Caco-2 (cell line): ENCODE measurements at regions not wholly inside any gene's neighbourhood (a gene's known extent, or its start where the extent isn't known, plus 50 kb on each side); places are given as distances from the start of the nearest gene placed in this dataset.
A peak's percentile ranks its signal among the peaks of the same experiment; 100 is the strongest.

Source experiments
- BruUV-seq: library from RNA; stranded (reverse); fragments of 400-500 nt; replicated peaks from 2 replicates; lab custom pipeline; 2021; lab: Mats Ljungman, UMichigan
- CTCF ChIA-PET: fragments of 300-600 bp; sonication (Branson Sonifier 250); formaldehyde crosslinking; loops from one replicate; lab custom pipeline; 2022; ENCODE audit warnings: antibody characterized with exemption; lab: Charles Lee
- POLR2A ChIA-PET: fragments of 300-600 bp; sonication (Branson Sonifier 250); formaldehyde crosslinking; loops from one replicate; lab custom pipeline; 2022; ENCODE audit warnings: antibody characterized with exemption; lab: Charles Lee
- DNase-seq, 2 experiments: peaks; one replicate each; pipeline versions ENCODE4 v3.0.0 to v3.0.0-alpha.2; 2020 to 2022
- H3K27me3 ChIP-seq: replicated peaks from 2 replicates; pipeline ENCODE4 v1.6.0; 2011; ENCODE audit warnings: low read length; ENCODE audit not compliant: control insufficient read depth, insufficient read depth
- H3K36me3 ChIP-seq: 2 replicates; pipeline ENCODE4 v1.5.1; 2011; ENCODE audit warnings: low read length; ENCODE audit not compliant: control insufficient read depth, insufficient read depth
- H3K4me1 ChIP-seq: fragments of 250-450 bp; sonication (Bioruptor Pico); 2 replicates; pipeline ENCODE4 v1.5.1; 2020; ENCODE audit warnings: mild to moderate bottlenecking
- H3K4me3 ChIP-seq: 2 replicates; pipeline ENCODE4 v1.5.1; 2011; ENCODE audit warnings: low read depth, mild to moderate bottlenecking, control low read depth, low read length
- H3K9me3 ChIP-seq: fragments of 250-450 bp; sonication (Bioruptor Pico); 2 replicates; pipeline ENCODE4 v1.5.1; 2020; ENCODE audit warnings: mild to moderate bottlenecking, moderate library complexity
- H3K27ac Mint-ChIP-seq: one replicate; pipeline ENCODE4 v1.8.0; 2022; ENCODE audit warnings: mixed read lengths; ENCODE audit not compliant: unreplicated experiment
- H3K27me3 Mint-ChIP-seq: one replicate; pipeline ENCODE4 v1.8.0; 2022; ENCODE audit warnings: mixed read lengths; ENCODE audit not compliant: insufficient read depth, unreplicated experiment
- H3K36me3 Mint-ChIP-seq: one replicate; pipeline ENCODE4 v1.8.0; 2022; ENCODE audit warnings: mild to moderate bottlenecking, mixed read lengths; ENCODE audit not compliant: insufficient read depth, unreplicated experiment
- H3K4me1 Mint-ChIP-seq: one replicate; pipeline ENCODE4 v1.8.0; 2022; ENCODE audit warnings: low read depth, mixed read lengths; ENCODE audit not compliant: unreplicated experiment
- H3K4me3 Mint-ChIP-seq: one replicate; pipeline ENCODE4 v1.8.0; 2022; ENCODE audit warnings: mild to moderate bottlenecking, moderate library complexity, mixed read lengths; ENCODE audit not compliant: unreplicated experiment
- H3K9me3 Mint-ChIP-seq: one replicate; pipeline ENCODE4 v1.8.0; 2022; ENCODE audit warnings: mixed read lengths; ENCODE audit not compliant: unreplicated experiment
- intact Hi-C: fragments of 100-400 bp; cut with micrococcal nuclease; formaldehyde crosslinking; loops from one replicate; pipeline ENCODE4 v1.10.0; 2022; ENCODE audit not compliant: unreplicated experiment
- TF ChIP-seq, protein P1 (sequence below), 2 experiments: fragments of 200-600 bp in 1 of 2; IDR thresholded peaks; 1 replicate in 1 of 2; 2 replicates in 1 of 2; pipeline versions ENCODE4 v1.5.1 to v1.8.0; 2011 to 2022; ENCODE audit warnings: antibody characterized with exemption in 1 of 2, control low read depth in 1 of 2, inconsistent platforms in 1 of 2, low read depth in 1 of 2, low read length in 1 of 2, mild to moderate bottlenecking in 1 of 2, moderate library complexity in 1 of 2; ENCODE audit not compliant: insufficient read depth in 1 of 2, severe bottlenecking in 1 of 2, unreplicated experiment in 1 of 2

DNA sequence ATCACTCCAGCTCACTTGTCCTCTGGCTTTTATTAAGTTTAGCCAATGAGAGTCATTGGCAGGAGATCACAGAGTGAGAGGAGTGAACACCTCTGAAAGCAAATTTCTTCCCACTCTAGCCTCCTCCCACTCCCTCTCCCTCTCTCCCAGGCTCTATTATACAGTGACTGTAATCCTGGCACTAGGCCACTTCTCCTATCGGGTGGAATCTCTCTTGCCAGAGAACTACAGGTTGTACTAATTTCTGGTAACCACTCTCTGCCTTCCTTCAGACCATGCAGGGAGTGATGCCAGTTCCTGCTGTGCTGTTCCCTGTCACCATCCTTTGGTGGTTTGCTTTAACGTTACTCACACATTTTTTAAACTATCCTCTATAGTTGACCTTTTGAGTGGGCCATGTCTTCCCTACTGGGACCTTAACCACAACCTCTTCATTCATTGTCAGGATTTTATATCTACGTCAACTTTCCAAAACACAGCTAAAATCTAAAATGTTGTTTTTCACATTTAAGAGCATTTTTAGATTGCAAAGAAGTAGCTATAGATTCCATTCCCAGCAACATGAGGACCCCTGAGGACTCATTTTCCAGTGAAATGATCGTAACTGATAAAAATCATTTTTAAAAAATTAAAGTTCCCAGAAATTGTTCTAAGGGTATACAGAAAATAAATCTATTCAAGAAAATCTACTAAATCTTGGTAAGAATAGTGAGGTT, 217.1 kb downstream of the MREG start:
- no peak overlapping the region for H3K4me3 Mint-ChIP-seq
- Histone ChIP-seq H3K27me3 (no peaks in the 10 kb centered on the region), H3K4me1 (peaks cover 37% of the 10 kb centered on the region), H3K4me3 (no peak overlapping the region), H3K9me3 (peaks cover 6% of the 10 kb centered on the region), H3K36me3 (no peaks in the 10 kb centered on the region)
- peaks cover 14% of the 10 kb centered on the region for H3K9me3 Mint-ChIP-seq
- intact Hi-C loops: no loop called here
- TF ChIP-seq, protein P1, sequence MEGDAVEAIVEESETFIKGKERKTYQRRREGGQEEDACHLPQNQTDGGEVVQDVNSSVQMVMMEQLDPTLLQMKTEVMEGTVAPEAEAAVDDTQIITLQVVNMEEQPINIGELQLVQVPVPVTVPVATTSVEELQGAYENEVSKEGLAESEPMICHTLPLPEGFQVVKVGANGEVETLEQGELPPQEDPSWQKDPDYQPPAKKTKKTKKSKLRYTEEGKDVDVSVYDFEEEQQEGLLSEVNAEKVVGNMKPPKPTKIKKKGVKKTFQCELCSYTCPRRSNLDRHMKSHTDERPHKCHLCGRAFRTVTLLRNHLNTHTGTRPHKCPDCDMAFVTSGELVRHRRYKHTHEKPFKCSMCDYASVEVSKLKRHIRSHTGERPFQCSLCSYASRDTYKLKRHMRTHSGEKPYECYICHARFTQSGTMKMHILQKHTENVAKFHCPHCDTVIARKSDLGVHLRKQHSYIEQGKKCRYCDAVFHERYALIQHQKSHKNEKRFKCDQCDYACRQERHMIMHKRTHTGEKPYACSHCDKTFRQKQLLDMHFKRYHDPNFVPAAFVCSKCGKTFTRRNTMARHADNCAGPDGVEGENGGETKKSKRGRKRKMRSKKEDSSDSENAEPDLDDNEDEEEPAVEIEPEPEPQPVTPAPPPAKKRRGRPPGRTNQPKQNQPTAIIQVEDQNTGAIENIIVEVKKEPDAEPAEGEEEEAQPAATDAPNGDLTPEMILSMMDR (IDR thresholded peaks at IDR 0.05; ENCODE audit: insufficient read depth in 1 of 2, low read depth in 1 of 2, low read length in 1 of 2, severe bottlenecking in 1 of 2, unreplicated experiment in 1 of 2): no peak
- peaks cover 50% of the 10 kb centered on the region for H3K4me1 Mint-ChIP-seq
- ChIA-PET CTCF (no interaction called here), POLR2A (no interaction called here)
- BruUV-seq: no TSS peak
- H3K27me3 Mint-ChIP-seq: no peaks in the 10 kb centered on the region
- peak overlapping the region; percentile 78 for H3K27ac Mint-ChIP-seq
- peaks cover 5% of the 10 kb centered on the region for H3K36me3 Mint-ChIP-seq
- DNase-seq: no peak

DNA sequence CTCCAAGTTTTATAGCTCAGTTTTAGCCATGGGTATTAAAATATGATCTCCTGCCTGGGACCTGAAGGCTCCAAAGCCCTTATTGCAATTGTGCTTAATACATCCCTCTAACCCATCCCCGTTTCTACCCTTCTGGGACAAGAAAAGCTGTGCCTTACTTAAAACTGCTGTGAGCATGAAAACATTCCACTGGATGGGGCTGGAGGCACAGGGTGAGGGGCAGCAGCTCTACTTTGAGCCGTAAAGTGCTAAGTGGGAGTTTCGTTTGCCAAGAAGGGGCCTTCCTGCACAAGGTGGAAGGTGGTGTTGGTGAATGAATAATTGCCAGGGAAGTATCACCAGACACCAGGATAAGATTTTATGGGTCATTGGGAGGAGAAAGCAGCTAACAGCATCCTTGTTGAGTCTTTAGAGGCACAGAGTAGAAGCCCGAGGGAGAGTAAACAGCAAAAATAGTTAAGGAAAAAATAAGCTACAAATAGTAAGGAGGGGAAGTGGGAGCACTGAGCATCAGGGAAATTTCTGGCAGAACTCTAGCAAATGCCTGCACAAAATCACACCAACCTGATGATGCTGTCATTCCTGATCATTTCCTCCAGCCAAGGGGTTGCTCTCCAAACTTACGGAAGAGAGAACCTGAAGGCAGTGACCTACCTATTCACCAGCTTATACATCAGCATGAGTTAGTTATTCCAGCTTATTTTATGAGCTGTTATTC, 218.4 kb downstream of the MREG start:
- peak; percentile 59 to 70 for DNase-seq
- Mint-ChIP-seq H3K27me3 (no peaks in the 10 kb centered on the region), H3K9me3 (peaks cover 1% of the 10 kb centered on the region), H3K36me3 (peaks cover 5% of the 10 kb centered on the region), H3K4me1 (peaks cover 46% of the 10 kb centered on the region), H3K27ac (peak overlapping the region; percentile 81), H3K4me3 (no peak overlapping the region)
- CTCF ChIA-PET: interaction anchor here (0.7 to 1.5 kb wide), 5 partner anchors 33 to 136 kb away, joined by 3 to 7 read pairs (median 3); no protein-coding TSS in a partner anchor
- POLR2A ChIA-PET: no interaction called here
- TF ChIP-seq, protein P1 (IDR thresholded peaks at IDR 0.05; ENCODE audit: insufficient read depth in 1 of 2, low read depth in 1 of 2, low read length in 1 of 2, severe bottlenecking in 1 of 2, unreplicated experiment in 1 of 2): peak; percentile 27 to 31
- Histone ChIP-seq H3K4me1 (peaks cover 41% of the 10 kb centered on the region), H3K4me3 (no peak overlapping the region), H3K27me3 (no peaks in the 10 kb centered on the region), H3K9me3 (no peaks in the 10 kb centered on the region), H3K36me3 (no peaks in the 10 kb centered on the region)
- intact Hi-C loops: loop anchor here (1.0 to 2.0 kb wide), 10 partner anchors 23 to 340 kb away; no protein-coding TSS in a partner anchor
- BruUV-seq: no TSS peak

DNA sequence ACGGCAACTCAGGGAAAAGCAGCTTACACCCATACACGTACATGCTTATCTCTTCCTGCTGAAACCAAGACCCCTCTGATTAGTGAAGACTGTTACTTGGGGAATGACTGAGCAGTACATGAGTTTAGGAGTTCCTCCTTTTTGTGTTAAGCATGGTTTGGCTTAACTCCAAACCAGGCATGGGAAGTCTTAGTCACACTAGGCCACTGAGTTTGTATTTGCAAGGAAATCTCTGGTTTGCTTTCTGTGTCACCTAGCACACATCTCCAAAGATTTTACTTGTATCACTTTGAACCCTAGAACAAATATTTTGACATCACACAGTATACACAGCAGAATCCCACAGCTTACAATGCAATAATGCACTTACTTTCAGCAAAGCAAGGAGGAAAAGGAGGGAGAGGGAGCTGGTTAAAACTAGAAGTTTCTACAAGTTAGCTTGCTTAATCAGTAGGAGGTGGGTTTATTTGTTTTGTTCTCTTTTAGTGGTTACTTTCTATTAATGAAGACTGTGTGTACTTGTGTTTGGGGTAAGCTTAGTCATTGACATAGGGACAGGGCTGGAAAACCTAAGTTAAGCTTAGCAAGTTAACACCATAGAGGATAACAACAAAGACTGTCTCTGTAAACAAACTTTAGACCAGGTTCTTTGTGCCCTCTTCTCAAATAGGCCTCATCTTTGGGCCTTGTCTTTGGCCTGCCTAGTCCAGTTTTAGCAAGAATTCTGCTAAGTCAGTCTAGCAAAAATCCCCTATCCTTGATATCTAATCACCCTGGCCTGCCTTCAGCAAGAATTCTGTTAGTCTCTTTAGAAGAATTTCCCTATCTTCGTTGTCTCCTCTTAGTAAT, 219.4 kb downstream of the MREG start:
- intact Hi-C loops: loop anchor here (1.0 to 2.0 kb wide), 9 partner anchors 22 to 339 kb away; no protein-coding TSS in a partner anchor
- Mint-ChIP-seq H3K27ac (peak overlapping the region; percentile 81), H3K9me3 (no peaks in the 10 kb centered on the region), H3K36me3 (peaks cover 5% of the 10 kb centered on the region), H3K4me3 (no peak overlapping the region), H3K27me3 (no peaks in the 10 kb centered on the region), H3K4me1 (peaks cover 48% of the 10 kb centered on the region)
- H3K9me3 ChIP-seq: no peaks in the 10 kb centered on the region
- no peaks in the 10 kb centered on the region for H3K36me3 ChIP-seq
- H3K4me3 ChIP-seq: no peak overlapping the region
- DNase-seq: peak in 1 of 2 experiments; percentile 62
- ChIA-PET POLR2A (no interaction called here), CTCF (interaction anchor here (0.9 to 1.5 kb wide), 5 partner anchors 34 to 138 kb away, joined by 3 to 7 read pairs (median 5); no protein-coding TSS in a partner anchor)
- H3K27me3 ChIP-seq: no peaks in the 10 kb centered on the region
- no TSS peak for BruUV-seq
- TF ChIP-seq, protein P1 (IDR thresholded peaks at IDR 0.05; ENCODE audit: insufficient read depth in 1 of 2, low read depth in 1 of 2, low read length in 1 of 2, severe bottlenecking in 1 of 2, unreplicated experiment in 1 of 2): no peak
- H3K4me1 ChIP-seq: peaks cover 41% of the 10 kb centered on the region
